GM21825 (cell line): ENCODE measurements at regions not wholly inside any gene's neighbourhood (a gene's known extent, or its start where the extent isn't known, plus 50 kb on each side); places are given as distances from the start of the nearest gene placed in this dataset.

ENCODE experiments used
- ATAC-seq: cut with Tn5 transposase; IDR thresholded peaks from one replicate; pipeline ENCODE4 v1.9.1; 2021; ENCODE audit warnings: mild to moderate bottlenecking, moderate library complexity; ENCODE audit not compliant: unreplicated experiment

GRCh38 chr2:183993052-183993451, 605.3 kb upstream of the ZNF804A start:
- peak; percentile 50 for ATAC-seq

- ATAC-seq, result no peak
Measured at GRCh38 chr2:183995632-183996031, 602.7 kb upstream of the ZNF804A start.

GRCh38 chr2:183996825-183997793, 601.2 kb upstream of the ZNF804A start:
- no peak for ATAC-seq

- ATAC-seq, result peak; percentile 95
Measured at GRCh38 chr2:183998041-183998796, 600.1 kb upstream of the ZNF804A start.

- ATAC-seq, result peak; percentile 18
Measured at GRCh38 chr2:183998797-183999190, 599.5 kb upstream of the ZNF804A start.

- ATAC-seq, result peak; percentile 86
Measured at GRCh38 chr2:184004289-184004947, 593.9 kb upstream of the ZNF804A start.

- ATAC-seq, result peak; percentile 41
Measured at GRCh38 chr2:184004948-184005672, 593.2 kb upstream of the ZNF804A start.

- no peak for ATAC-seq
Measured at GRCh38 chr2:184006998-184007397, 591.3 kb upstream of the ZNF804A start.

GRCh38 chr2:184026961-184027360, 571.4 kb upstream of the ZNF804A start:
- no peak for ATAC-seq

- ATAC-seq, result no peak
Measured at GRCh38 chr2:184030245-184030644, 568.1 kb upstream of the ZNF804A start.

GRCh38 chr2:184030989-184031388, 567.3 kb upstream of the ZNF804A start:
- no peak for ATAC-seq

DNA sequence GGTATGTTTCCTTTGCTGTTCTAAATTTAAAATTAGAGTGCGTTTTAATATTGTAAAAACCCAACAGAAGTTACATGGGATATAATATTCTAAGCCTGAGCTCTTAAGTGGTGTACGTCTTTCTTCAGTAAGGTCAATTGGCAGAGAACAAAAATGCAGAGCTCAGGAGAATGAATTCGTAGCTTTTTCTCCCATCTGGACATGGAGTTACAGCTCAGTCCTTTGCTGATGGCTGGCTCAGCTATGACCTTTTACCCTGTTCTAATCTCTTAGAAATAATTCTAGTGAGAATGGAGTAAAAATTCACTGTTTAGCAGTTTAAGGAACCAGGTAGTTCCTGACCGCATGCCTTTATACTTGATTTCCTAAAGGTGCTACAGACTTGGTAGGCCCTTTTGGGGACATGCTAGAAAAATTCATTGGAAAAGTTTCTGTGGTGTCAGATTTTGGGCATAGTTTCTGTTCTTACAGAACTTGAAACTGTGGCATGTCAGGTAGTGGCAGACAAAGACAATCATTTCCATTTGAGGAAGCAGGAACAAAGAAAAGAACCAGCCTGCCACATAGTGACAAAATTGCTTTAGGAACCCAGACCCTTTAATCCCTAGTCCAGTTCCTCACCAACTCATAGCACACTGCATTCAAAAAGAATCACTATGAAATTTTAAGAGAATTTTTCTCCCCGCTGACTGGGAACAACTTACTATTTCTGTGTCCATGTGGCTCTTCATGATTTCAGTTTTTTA, 566.8 kb upstream of the ZNF804A start:
- no peak for ATAC-seq

DNA sequence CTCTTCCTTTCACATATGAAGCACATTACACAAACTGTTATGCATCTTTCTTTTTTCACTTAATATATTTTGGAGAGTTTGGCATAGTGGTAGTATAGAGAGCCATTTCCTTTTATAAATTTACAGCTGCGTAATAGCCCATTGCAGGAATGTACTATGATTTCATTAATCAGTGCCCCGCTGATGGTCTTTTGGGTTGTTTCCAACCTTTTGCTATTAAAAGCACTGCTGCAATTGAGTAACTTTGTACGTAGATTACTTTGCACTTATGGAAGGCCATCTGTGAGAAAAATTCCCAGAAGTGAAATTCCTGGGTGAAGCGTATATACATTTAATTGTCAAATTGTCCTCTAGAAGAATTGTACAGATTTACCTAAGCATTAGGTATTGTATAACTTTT, 565.3 kb upstream of the ZNF804A start:
- ATAC-seq, result no peak

DNA sequence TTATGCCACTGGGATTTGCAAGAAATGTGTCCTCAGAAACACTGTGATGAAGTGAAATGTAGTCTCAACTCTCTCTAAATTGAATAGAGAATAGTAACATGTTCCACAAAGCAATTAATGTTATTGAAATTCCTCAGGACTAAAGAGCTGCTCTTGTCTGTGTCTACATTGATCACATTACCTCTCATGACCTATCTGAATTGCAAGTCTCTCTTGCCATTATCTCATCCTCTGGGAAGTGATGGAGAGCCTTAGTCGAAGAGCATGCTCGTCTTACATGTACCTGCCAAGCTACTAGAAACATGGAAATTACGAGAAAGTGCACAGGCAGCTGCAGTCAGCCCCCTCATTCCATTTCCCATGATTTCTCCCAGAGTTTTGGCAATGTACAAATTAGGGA, 561.1 kb upstream of the ZNF804A start:
- no peak for ATAC-seq

DNA sequence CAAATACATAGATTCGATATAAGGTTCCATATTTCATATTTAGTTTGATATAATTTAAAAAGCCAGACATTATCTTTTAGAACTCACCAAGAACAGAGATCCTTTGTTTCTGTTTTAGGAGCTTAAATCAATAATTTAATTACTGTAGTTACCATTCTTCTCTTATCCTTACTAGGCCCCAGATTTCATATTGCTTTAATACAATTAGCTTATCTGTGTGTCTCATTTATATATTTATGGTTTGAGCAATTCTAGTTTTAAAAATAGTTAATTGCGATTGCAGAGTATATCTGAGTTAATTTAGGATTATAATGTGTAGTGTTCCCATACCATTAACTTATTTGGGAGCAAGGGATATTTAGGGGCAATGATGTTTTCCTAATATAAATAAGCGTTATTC, 558.8 kb upstream of the ZNF804A start:
- ATAC-seq, result no peak

GRCh38 chr2:184040230-184040629, 558.1 kb upstream of the ZNF804A start:
- ATAC-seq, result no peak

- no peak for ATAC-seq
Measured at GRCh38 chr2:184041077-184041476, 557.3 kb upstream of the ZNF804A start.

- no peak for ATAC-seq
Measured at GRCh38 chr2:184041777-184042176, 556.6 kb upstream of the ZNF804A start.

- no peak for ATAC-seq
Measured at GRCh38 chr2:184047536-184047935, 550.8 kb upstream of the ZNF804A start.

GRCh38 chr2:184049566-184049965, 548.8 kb upstream of the ZNF804A start:
- no peak for ATAC-seq
